ENCODE measurements at regions not wholly inside any gene's neighbourhood (a gene's known extent, or its start where the extent isn't known, plus 50 kb on each side); places are given as distances from the start of the nearest gene placed in this dataset.
A peak's percentile ranks its signal among the peaks of the same experiment; 100 is the strongest.
"Not testable (repeated sequence)": the region's sequence is repeated elsewhere in the genome, so short reads cannot be mapped to it uniquely, and the experiment has no call there.

- DNase-seq = no peak
These were observed 117.7 kb upstream of the NR3C1 start for GRCh38 chr5:143521141-143521540.

GRCh38 chr5:143519215-143519614 lies 115.7 kb upstream of the NR3C1 start:
- not testable (repeated sequence) for DNase-seq

GRCh38 chr5:143517824-143518223 lies 114.3 kb upstream of the NR3C1 start:
- not testable (repeated sequence) for DNase-seq

DNA sequence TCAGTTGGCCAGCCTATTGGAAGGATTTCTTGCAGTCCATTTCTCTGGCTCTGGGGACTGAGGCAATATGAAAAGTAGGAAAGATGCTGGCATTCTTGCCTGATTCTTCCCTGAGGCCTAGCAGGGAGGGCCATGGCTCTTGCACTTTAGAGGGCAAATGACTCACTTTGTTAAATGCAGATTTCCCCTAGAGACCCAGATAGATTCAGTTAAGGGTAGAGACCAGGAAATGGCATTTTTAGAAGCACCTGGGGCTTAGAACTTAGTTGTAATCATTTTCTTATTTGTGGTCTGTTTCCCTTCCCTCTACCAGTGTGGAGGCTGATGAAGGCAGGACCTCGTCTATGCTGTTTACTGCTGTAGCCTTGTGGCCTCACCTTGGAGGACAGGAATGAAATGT lies 112.8 kb upstream of the NR3C1 start:
- no peak for DNase-seq

GRCh38 chr5:143515829-143516228 lies 112.3 kb upstream of the NR3C1 start:
- no peak for DNase-seq

GRCh38 chr5:143514616-143515335 lies 111.3 kb upstream of the NR3C1 start:
- no peak for DNase-seq

DNA sequence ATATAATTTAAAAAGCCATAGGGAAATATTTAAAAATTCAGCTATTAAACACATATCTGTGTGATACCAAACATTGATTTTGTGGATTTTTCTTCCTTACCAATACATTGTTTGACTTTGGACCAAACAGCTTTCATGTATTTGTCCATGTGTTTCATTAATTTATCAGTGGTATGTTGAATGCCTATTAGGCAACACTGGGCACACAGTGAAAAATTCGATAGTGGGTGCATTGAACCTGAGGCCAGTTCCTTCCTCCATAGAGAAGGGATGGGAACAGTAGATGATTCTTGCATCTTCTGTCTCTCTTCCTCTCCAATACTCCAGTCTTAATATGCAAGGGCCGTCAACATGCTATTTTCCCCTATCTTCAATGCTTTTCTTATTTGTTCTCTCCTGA lies 110.2 kb upstream of the NR3C1 start:
- no peak for DNase-seq

GRCh38 chr5:143511736-143512135 lies 108.2 kb upstream of the NR3C1 start:
- no peak for DNase-seq

GRCh38 chr5:143509758-143510221 lies 106.3 kb upstream of the NR3C1 start:
- DNase-seq = no peak

- DNase-seq = no peak
These were observed 103.5 kb upstream of the NR3C1 start for GRCh38 chr5:143506836-143507552.

GRCh38 chr5:143505934-143506333 lies 102.4 kb upstream of the NR3C1 start:
- no peak for DNase-seq

DNA sequence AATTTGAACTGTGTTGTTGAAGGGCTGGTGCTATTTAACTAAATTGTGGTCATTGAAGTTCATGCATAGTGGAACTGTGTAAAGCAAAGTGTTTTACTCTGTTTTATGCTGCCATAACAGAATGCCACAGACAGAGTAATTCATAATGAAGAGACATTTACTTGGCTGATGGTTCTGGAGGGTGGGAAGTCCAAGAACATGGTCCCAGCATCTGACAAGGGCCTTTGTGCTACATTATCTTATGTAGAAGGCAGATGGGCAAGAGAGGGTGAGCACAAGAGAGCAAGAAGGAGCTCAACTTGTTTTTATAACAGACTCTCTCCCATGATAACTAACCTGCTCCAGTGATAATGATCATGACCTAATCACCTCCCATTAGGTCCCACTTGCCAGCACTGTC lies 101.9 kb upstream of the NR3C1 start:
- DNase-seq = no peak

- DNase-seq = no peak
These were observed 98.0 kb upstream of the NR3C1 start for GRCh38 chr5:143501310-143502044.

DNA sequence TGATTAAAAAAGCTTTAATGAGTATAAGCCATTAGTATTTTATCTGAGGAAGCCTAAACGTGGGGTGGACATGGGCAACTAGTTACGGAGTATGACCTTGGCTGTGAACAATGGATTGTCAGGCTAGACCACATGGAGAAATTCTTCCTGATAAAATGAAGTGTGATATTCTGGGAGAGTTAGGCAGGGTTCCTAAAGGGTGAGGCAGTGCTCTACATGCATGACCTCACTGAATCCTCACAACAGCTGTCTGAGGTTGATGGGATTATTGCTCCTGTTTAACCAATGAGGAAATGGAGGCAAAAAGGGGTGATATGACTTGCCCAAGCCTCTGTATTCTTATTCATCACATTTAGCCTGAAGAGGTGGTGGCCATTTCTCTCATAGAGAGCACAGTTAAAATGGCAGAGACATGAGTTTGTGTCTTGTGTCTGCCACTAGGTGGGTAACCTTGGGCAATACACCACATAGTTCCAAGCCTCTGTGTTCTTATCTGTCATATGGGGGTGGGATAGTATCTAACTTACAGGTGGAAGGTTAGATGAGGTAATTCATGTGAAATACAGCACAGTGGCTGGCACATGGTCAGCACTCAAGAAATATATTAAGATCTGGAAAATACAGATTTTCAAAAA lies 96.1 kb upstream of the NR3C1 start:
- no peak for DNase-seq

GRCh38 chr5:143498821-143499220 lies 95.3 kb upstream of the NR3C1 start:
- no peak for DNase-seq

DNA sequence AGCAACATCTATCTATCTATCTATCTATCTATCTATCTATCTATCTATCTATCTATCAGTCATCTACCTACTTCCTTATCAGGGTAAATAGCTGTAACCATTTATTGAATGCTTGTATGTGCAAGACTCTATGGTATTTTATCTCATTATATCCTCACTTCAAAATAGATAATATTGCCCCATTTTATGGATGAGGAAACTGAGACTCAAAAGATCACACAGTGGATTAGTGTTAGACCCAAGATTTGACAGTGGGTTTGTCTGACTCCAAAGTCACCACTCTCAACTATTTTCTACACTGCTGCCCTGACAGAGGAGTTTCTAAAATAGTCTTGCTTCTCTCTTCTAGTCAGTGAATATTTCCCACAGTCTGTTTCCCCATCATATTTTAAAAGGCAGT lies 94.3 kb upstream of the NR3C1 start:
- no peak for DNase-seq

DNA sequence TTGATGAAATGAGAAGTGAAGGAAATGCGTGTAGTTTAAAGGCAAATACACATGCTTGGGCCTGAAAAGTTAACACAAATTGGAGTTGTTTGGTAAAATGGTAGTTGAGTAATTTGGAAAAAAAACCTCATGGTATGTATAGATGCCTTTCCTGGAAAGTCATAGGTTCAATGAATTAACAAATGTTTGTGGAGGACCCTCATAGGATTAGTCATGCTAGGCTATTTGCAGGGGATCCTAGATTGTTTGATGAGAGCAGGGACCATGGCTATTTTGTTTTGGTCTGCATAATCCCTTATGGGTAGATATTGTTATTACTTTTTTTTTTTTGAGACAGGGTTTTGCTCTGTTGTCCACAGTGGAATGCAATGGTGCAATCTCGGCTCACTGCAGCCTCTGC lies 93.5 kb upstream of the NR3C1 start:
- no peak for DNase-seq

DNA sequence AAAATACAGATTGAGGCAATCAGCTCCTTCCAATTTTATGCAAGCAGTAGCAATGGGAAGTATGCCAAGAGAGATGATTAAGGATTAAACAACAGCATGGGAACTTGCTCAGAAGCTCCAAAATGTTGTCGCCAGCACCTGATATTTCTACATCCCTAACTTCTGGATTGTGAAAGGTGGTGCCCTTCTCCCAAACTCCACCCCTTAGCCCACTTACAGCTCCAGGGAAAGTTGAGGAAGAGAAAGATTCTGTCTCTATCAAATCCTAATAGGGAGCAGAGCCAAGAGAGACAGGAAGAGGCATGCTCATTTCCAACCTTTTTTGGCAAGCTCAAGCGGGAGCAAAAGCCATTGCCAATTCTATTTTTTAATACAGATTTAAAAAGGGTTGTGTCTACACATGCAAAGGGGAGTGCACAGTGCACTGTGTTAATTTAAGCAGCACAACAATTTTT lies 92.4 kb upstream of the NR3C1 start:
- peak; percentile 32 for DNase-seq

DNA sequence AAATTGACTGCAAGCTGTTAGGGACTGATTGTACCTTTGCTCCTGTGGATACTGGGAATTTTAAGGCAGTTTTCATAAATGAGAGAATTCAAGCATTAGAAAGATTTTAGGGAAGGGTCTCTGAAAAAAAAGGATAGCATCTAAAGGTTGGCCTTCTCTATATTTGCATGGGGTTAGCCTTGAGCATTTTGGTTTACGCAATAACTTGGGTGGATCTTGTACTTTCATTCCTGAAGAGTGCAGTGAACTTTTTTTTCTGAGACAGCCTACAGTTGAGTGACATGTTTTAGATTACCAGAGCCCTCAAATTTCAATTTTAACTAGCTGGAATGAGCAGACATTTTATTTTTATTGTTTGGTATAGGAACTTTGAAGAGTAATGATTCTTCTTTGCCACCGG lies 91.6 kb upstream of the NR3C1 start:
- no peak for DNase-seq

GRCh38 chr5:143494595-143494994 lies 91.1 kb upstream of the NR3C1 start:
- DNase-seq = no peak

GRCh38 chr5:143494162-143494561 lies 90.7 kb upstream of the NR3C1 start:
- no peak for DNase-seq

GRCh38 chr5:143492783-143493182 lies 89.3 kb upstream of the NR3C1 start:
- no peak for DNase-seq

DNA sequence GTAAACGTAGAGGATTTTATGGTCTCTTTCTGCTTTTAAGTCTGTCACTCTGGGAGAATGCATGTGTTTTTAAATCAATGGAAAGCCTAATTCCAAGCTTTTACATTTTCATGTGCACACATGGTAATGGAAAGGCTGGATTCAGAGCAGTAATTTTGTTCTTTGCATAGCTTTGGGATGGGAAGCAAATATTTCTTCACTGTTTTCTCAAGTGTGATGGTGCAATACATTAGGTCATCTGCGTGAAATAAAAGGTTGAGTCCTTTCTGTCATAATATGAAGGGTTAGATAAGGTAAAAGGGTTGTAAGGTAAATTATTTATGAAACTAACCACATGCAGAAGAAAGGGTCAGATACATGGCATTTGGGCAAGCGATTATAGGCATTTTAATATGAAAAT lies 88.2 kb upstream of the NR3C1 start:
- no peak for DNase-seq
